CD4-positive, alpha-beta T cell (primary cell): ENCODE measurements at regions not wholly inside any gene's neighbourhood (a gene's known extent, or its start where the extent isn't known, plus 50 kb on each side); places are given as distances from the start of the nearest gene placed in this dataset.

ENCODE experiments used
- ATAC-seq: fragments of 200-7000 bp; cut with Tn5 transposase; one replicate; pipeline ENCODE4 v1.10.0; 2022; ENCODE audit warnings: mild to moderate bottlenecking; ENCODE audit not compliant: poor library complexity
- CTCF ChIA-PET: fragments of 350-600 bp; sonication (Branson Sonifier 250); formaldehyde crosslinking; loops from one replicate; lab custom pipeline; 2021; ENCODE audit warnings: antibody characterized with exemption, inconsistent platforms; lab: Charles Lee
- POLR2A ChIA-PET: fragments of 350-600 bp; sonication (Branson Sonifier 250); formaldehyde crosslinking; loops from one replicate; lab custom pipeline; 2021; ENCODE audit warnings: antibody characterized with exemption, inconsistent platforms; lab: Charles Lee
- DNase-seq, 14 experiments: peaks; one replicate each; pipeline ENCODE4 v3.0.0-alpha.2; 2013 to 2020; ENCODE audit warnings: mixed read lengths in 2 of 14
- H3K27ac ChIP-seq, 2 donors: one replicate each; pipeline versions ENCODE4 v1.5.1 to v1.7.0; 2013; ENCODE audit warnings: low read length in 2 of 2, low read depth in 1 of 2, mild to moderate bottlenecking in 1 of 2
- H3K27me3 ChIP-seq, 2 experiments: 1 replicate in 1 of 2; 2 replicates in 1 of 2; pipeline versions ENCODE4 v1.6.1 to v1.7.0; 2013; ENCODE audit warnings: low read length in 2 of 2, control low read depth in 1 of 2, mild to moderate bottlenecking in 1 of 2, moderate library complexity in 1 of 2; ENCODE audit not compliant: insufficient read depth in 2 of 2, control insufficient read depth in 1 of 2
- H3K36me3 ChIP-seq: one replicate; pipeline ENCODE4 v1.6.1; 2013; ENCODE audit warnings: low read length, control low read depth; ENCODE audit not compliant: insufficient read depth
- H3K4me1 ChIP-seq: one replicate; pipeline ENCODE4 v1.6.1; 2013; ENCODE audit warnings: low read length, control low read depth; ENCODE audit not compliant: insufficient read depth
- H3K4me3 ChIP-seq: one replicate; pipeline ENCODE4 v1.5.1; 2013; ENCODE audit warnings: mild to moderate bottlenecking, low read length, moderate library complexity
- H3K9me3 ChIP-seq, 2 experiments: 1 replicate in 1 of 2; 2 replicates in 1 of 2; pipeline versions ENCODE4 v1.6.1 to v1.7.0; 2013; ENCODE audit warnings: low read length in 2 of 2, mild to moderate bottlenecking in 2 of 2, control low read depth in 1 of 2, moderate library complexity in 1 of 2; ENCODE audit not compliant: control insufficient read depth in 1 of 2, insufficient read depth in 1 of 2
- H3K27ac Mint-ChIP-seq: one replicate; pipeline ENCODE4 v1.8.0; 2020; ENCODE audit warnings: mixed read lengths
- H3K27me3 Mint-ChIP-seq: one replicate; pipeline ENCODE4 v1.8.0; 2021; ENCODE audit warnings: mixed read lengths
- H3K36me3 Mint-ChIP-seq: one replicate; pipeline ENCODE4 v1.8.0; 2021; ENCODE audit warnings: low read depth, mixed read lengths
- H3K4me1 Mint-ChIP-seq: one replicate; pipeline ENCODE4 v1.8.0; 2021; ENCODE audit warnings: low read depth, mixed read lengths
- H3K4me3 Mint-ChIP-seq: one replicate; pipeline ENCODE4 v1.8.0; 2020; ENCODE audit warnings: mild to moderate bottlenecking, mixed read lengths
- H3K9me3 Mint-ChIP-seq: one replicate; pipeline ENCODE4 v1.8.0; 2020; ENCODE audit warnings: mixed read lengths
- intact Hi-C, 2 experiments: fragments of 100-400 bp; cut with DNase I in 1 of 2; cut with micrococcal nuclease in 1 of 2; formaldehyde crosslinking; loops; one replicate each; pipeline versions ENCODE4 v1.15.1 to v1.9.0; 2023 to 2025; cut with DNase I, micrococcal nuclease
- TF ChIP-seq, protein P1 (sequence below): fragments of 200-600 bp; IDR thresholded peaks from one replicate; pipeline ENCODE4 v1.8.0; 2022; ENCODE audit warnings: antibody characterized with exemption, mild to moderate bottlenecking

DNA sequence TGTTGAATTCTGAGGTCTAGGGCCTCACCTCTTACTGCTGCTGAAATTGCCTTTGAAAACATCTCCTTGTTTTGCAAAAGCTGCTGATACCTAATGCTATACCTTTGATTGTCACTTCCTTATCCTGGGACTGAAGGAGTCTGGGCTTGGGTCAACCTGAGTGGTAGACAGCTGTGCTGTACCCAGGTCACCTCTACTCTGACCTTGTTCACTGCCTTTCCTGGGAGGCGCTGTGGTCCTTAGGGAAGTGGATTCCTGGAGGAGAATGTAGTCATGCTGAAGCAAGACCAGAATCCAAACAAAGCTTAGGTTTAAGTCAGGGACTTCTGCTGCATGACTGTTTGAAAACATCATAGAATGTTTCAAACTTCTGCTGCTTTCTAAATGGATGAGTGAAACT, 191.4 kb downstream of the SNAPC1 start:
- Mint-ChIP-seq H3K4me1 (no peaks in the 10 kb centered on the region), H3K36me3 (no peaks in the 10 kb centered on the region), H3K4me3 (no peak overlapping the region), H3K27me3 (peaks cover 21% of the 10 kb centered on the region), H3K27ac (no peak overlapping the region), H3K9me3 (no peaks in the 10 kb centered on the region)
- CTCF ChIA-PET: no interaction called here
- Histone ChIP-seq H3K4me3 (no peak overlapping the region), H3K27ac (no peak overlapping the region), H3K9me3 (peaks cover 0 to 8% of the 10 kb centered on the region in 2 experiments), H3K27me3 (no peaks in the 10 kb centered on the region), H3K4me1 (no peaks in the 10 kb centered on the region), H3K36me3 (no peaks in the 10 kb centered on the region)
- POLR2A ChIA-PET: no interaction called here
- DNase-seq: no peak
- TF ChIP-seq, protein P1, sequence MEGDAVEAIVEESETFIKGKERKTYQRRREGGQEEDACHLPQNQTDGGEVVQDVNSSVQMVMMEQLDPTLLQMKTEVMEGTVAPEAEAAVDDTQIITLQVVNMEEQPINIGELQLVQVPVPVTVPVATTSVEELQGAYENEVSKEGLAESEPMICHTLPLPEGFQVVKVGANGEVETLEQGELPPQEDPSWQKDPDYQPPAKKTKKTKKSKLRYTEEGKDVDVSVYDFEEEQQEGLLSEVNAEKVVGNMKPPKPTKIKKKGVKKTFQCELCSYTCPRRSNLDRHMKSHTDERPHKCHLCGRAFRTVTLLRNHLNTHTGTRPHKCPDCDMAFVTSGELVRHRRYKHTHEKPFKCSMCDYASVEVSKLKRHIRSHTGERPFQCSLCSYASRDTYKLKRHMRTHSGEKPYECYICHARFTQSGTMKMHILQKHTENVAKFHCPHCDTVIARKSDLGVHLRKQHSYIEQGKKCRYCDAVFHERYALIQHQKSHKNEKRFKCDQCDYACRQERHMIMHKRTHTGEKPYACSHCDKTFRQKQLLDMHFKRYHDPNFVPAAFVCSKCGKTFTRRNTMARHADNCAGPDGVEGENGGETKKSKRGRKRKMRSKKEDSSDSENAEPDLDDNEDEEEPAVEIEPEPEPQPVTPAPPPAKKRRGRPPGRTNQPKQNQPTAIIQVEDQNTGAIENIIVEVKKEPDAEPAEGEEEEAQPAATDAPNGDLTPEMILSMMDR: no peak
- intact Hi-C loops: no loop called here
- no peak for ATAC-seq

DNA sequence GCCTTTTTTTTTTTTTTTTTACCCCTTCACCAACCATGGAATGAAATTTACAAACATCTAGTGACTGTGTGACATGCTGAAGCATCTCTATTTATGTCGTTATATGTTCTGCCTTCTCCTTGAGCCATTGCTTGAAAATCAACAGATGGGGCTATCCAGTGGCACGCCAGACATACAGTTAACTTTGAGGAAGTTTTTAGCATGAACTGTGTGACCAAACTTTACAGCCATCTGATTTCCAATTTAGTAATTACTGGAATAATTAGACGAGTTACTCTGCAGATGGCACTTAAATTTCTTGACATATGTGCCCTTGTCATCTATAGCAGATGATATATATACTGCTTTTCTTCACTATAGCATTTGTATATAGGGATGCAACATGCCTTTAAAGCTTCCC, 192.1 kb downstream of the SNAPC1 start:
- ATAC-seq (no peak), DNase-seq (no peak)
- Histone ChIP-seq H3K27me3 (no peaks in the 10 kb centered on the region), H3K27ac (no peak overlapping the region), H3K4me3 (no peak overlapping the region), H3K9me3 (peaks cover 0 to 8% of the 10 kb centered on the region in 2 experiments), H3K4me1 (no peaks in the 10 kb centered on the region), H3K36me3 (no peaks in the 10 kb centered on the region)
- Mint-ChIP-seq H3K36me3 (no peaks in the 10 kb centered on the region), H3K27me3 (peaks cover 21% of the 10 kb centered on the region), H3K4me1 (no peaks in the 10 kb centered on the region), H3K27ac (no peak overlapping the region), H3K9me3 (no peaks in the 10 kb centered on the region), H3K4me3 (no peak overlapping the region)
- ChIA-PET CTCF (no interaction called here), POLR2A (no interaction called here)
- TF ChIP-seq, protein P1: no peak
- intact Hi-C loops: no loop called here

DNA sequence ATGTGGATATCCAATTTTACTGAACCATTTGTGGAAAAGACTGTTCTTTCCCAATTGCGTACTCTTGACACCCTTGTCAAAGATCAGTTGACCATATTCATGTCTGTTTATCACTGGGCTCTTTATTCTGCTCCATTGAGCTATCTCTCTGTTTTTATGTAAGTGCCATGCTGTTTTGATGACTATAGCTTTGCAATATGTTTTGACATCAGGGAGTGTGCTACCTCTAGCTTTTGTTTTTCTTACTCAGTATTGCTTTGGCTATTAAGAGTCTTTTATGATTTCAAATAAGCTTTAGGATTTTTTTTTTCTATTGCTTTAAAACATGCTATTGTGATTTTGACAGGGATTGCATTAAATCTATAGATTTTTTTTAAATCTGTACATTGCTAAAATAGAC, 194.3 kb downstream of the SNAPC1 start:
- no peak overlapping the region for H3K4me3 ChIP-seq
- TF ChIP-seq, protein P1: no peak
- Mint-ChIP-seq H3K9me3 (no peaks in the 10 kb centered on the region), H3K4me1 (no peaks in the 10 kb centered on the region), H3K27me3 (peaks cover 28% of the 10 kb centered on the region), H3K36me3 (no peaks in the 10 kb centered on the region), H3K4me3 (no peak overlapping the region), H3K27ac (no peak overlapping the region)
- no peak for DNase-seq
- POLR2A ChIA-PET: no interaction called here
- CTCF ChIA-PET: no interaction called here
- peaks cover 0 to 8% of the 10 kb centered on the region in 2 experiments for H3K9me3 ChIP-seq
- no peaks in the 10 kb centered on the region for H3K4me1 ChIP-seq
- ATAC-seq: no peak
- no peaks in the 10 kb centered on the region for H3K27me3 ChIP-seq
- no peak overlapping the region for H3K27ac ChIP-seq
- intact Hi-C loops: no loop called here
- H3K36me3 ChIP-seq: no peaks in the 10 kb centered on the region
